Subcutaneous abdominal adipose tissue (tissue), 5 donors: ENCODE measurements at regions not wholly inside any gene's neighbourhood (a gene's known extent, or its start where the extent isn't known, plus 50 kb on each side); places are given as distances from the start of the nearest gene placed in this dataset.

Source experiments
- H3K27ac ChIP-seq: one replicate; pipeline ENCODE4 v1.7.0; 2013; ENCODE audit warnings: low read depth, mild to moderate bottlenecking, inconsistent platforms, low read length, moderate library complexity
- H3K27me3 ChIP-seq, 5 donors: one replicate each; pipeline ENCODE4 v1.7.0; 2013; ENCODE audit warnings: low read length in 5 of 5, inconsistent platforms in 1 of 5; ENCODE audit not compliant: control insufficient read depth in 5 of 5, insufficient read depth in 4 of 5
- H3K36me3 ChIP-seq, 5 donors: one replicate each; pipeline ENCODE4 v1.7.0; 2013; ENCODE audit warnings: low read length in 5 of 5; ENCODE audit not compliant: control insufficient read depth in 5 of 5, insufficient read depth in 5 of 5
- H3K4me1 ChIP-seq, 5 donors: one replicate each; pipeline ENCODE4 v1.7.0; 2013; ENCODE audit warnings: low read length in 5 of 5, mild to moderate bottlenecking in 3 of 5, moderate library complexity in 1 of 5; ENCODE audit not compliant: control insufficient read depth in 5 of 5, insufficient read depth in 5 of 5
- H3K4me3 ChIP-seq, 5 donors: one replicate each; pipeline ENCODE4 v1.7.0; 2013; ENCODE audit warnings: low read length in 5 of 5, low read depth in 1 of 5
- H3K9ac ChIP-seq, 5 donors: one replicate each; pipeline ENCODE4 v1.7.0; 2013; ENCODE audit warnings: low read length in 5 of 5, mild to moderate bottlenecking in 4 of 5, moderate library complexity in 3 of 5
- H3K9me3 ChIP-seq, 5 donors: one replicate each; pipeline ENCODE4 v1.7.0; 2013; ENCODE audit warnings: low read length in 5 of 5; ENCODE audit not compliant: control insufficient read depth in 5 of 5
- donor health status: healthy.
- donor health status: healthy.
- donor health status: healthy.
- donor health status: healthy.
- donor health status: healthy.

GRCh38 chr3:20668411-20668810 lies 482.4 kb upstream of the SGO1 start:
- no peaks in the 10 kb centered on the region for H3K36me3 ChIP-seq
- no peaks in the 10 kb centered on the region for H3K9me3 ChIP-seq
- H3K27me3 ChIP-seq = no peaks in the 10 kb centered on the region
- no peak overlapping the region for H3K9ac ChIP-seq
- peaks cover 0 to 8% (median 3%) of the 10 kb centered on the region in 5 donors for H3K4me1 ChIP-seq
- no peak overlapping the region for H3K4me3 ChIP-seq
- H3K27ac ChIP-seq = no peak overlapping the region

- no peak overlapping the region for H3K4me3 ChIP-seq
- H3K9ac ChIP-seq = no peak overlapping the region
- H3K4me1 ChIP-seq = peaks cover 0 to 8% (median 3%) of the 10 kb centered on the region in 5 donors
- H3K27me3 ChIP-seq = no peaks in the 10 kb centered on the region
- no peak overlapping the region for H3K27ac ChIP-seq
- H3K9me3 ChIP-seq = no peaks in the 10 kb centered on the region
- H3K36me3 ChIP-seq = no peaks in the 10 kb centered on the region
Measured at GRCh38 chr3:20666091-20666490, 480.1 kb upstream of the SGO1 start.

DNA sequence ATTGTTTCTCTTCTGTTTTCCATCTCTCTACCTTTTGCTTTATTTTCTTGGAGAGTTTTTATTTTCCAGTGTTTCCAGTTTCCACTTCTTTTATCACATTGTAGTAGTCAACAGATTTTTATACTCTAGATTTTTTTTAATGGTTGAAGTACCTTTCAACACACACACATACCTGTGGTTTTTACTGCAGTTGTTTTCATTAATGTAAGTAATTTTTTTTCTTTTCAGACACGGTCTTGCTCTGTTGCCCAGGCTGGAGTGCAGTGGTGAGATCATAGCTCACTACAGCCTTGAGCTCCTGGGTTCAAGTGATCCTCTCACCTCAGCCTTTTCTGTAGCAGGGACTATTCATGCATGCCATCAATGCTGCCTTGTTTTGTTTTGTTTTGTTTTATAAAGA lies 472.5 kb upstream of the SGO1 start:
- H3K27ac ChIP-seq = no peak overlapping the region
- peaks cover 0 to 7% (median 5%) of the 10 kb centered on the region in 5 donors for H3K9me3 ChIP-seq
- H3K9ac ChIP-seq = no peak overlapping the region
- H3K27me3 ChIP-seq = no peaks in the 10 kb centered on the region
- H3K4me1 ChIP-seq = no peaks in the 10 kb centered on the region
- H3K4me3 ChIP-seq = no peak overlapping the region
- no peaks in the 10 kb centered on the region for H3K36me3 ChIP-seq

GRCh38 chr3:20657560-20657959 lies 471.6 kb upstream of the SGO1 start:
- Histone ChIP-seq H3K36me3 (no peaks in the 10 kb centered on the region), H3K9me3 (peaks cover 0 to 7% (median 5%) of the 10 kb centered on the region in 5 donors), H3K27ac (no peak overlapping the region), H3K4me3 (no peak overlapping the region), H3K27me3 (no peaks in the 10 kb centered on the region), H3K9ac (no peak overlapping the region), H3K4me1 (no peaks in the 10 kb centered on the region)

- Histone ChIP-seq H3K9ac (no peak overlapping the region), H3K27ac (no peak overlapping the region), H3K27me3 (no peaks in the 10 kb centered on the region), H3K4me3 (no peak overlapping the region), H3K4me1 (peaks cover 0 to 6% (median 0%) of the 10 kb centered on the region in 5 donors), H3K9me3 (peaks cover 0 to 7% (median 5%) of the 10 kb centered on the region in 5 donors), H3K36me3 (no peaks in the 10 kb centered on the region)
Measured at GRCh38 chr3:20652231-20652986, 466.4 kb upstream of the SGO1 start.

GRCh38 chr3:20648921-20649381 lies 462.9 kb upstream of the SGO1 start:
- Histone ChIP-seq H3K36me3 (no peaks in the 10 kb centered on the region), H3K4me1 (peaks cover 0 to 8% (median 0%) of the 10 kb centered on the region in 5 donors), H3K9me3 (no peaks in the 10 kb centered on the region), H3K27me3 (no peaks in the 10 kb centered on the region), H3K27ac (no peak overlapping the region), H3K9ac (no peak overlapping the region), H3K4me3 (no peak overlapping the region)

DNA sequence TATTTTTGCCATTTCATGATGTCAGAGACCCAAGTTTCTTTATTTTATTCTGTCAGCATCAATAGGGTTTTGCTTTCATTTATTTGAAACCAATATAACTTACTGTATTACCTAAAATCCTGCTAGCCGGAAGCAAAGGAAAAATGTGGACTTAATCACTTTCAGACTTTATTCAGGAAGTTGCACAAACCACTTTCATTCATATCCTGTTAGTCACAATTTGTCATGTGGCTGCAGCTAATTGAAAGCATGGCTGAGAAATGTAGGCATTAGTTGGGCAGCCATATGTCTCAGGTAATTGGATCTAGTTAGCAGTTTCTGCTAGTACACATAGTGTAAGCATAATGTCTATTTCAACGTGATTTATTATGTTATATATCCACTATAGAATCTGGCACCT lies 462.3 kb upstream of the SGO1 start:
- H3K9ac ChIP-seq = no peak overlapping the region
- H3K36me3 ChIP-seq = no peaks in the 10 kb centered on the region
- H3K9me3 ChIP-seq = no peaks in the 10 kb centered on the region

DNA sequence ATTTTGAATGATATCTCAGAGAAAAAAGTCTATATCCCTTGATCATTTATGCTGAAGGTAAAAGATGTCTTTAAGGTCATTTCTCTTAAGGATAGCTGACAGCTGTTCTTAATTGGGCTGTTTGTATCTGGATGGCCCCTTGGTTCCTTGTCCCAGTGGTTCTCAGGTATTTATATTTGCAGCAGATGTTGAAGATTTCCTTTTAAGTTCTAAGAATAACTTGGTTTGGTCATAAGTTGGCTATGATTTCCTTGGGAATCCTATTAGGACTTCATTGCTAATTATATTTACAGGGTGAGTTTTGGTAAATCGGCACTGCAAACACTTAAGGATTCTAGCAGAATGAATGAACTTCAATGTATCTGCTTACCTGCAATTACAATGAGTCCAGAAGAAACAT lies 460.4 kb upstream of the SGO1 start:
- H3K4me1 ChIP-seq = peaks cover 0 to 8% (median 0%) of the 10 kb centered on the region in 5 donors
- no peaks in the 10 kb centered on the region for H3K9me3 ChIP-seq
- no peak overlapping the region for H3K4me3 ChIP-seq
- H3K27me3 ChIP-seq = no peaks in the 10 kb centered on the region
- no peak overlapping the region for H3K9ac ChIP-seq
- no peaks in the 10 kb centered on the region for H3K36me3 ChIP-seq
- H3K27ac ChIP-seq = no peak overlapping the region

More for the DNA sequence above, 462.3 kb upstream of the SGO1 start:
- H3K27ac ChIP-seq = no peak overlapping the region
- H3K4me1 ChIP-seq = peaks cover 0 to 8% (median 0%) of the 10 kb centered on the region in 5 donors
- no peaks in the 10 kb centered on the region for H3K27me3 ChIP-seq
- no peak overlapping the region for H3K4me3 ChIP-seq

- Histone ChIP-seq H3K9me3 (no peaks in the 10 kb centered on the region), H3K36me3 (no peaks in the 10 kb centered on the region), H3K27ac (no peak overlapping the region), H3K4me1 (peaks cover 0 to 8% (median 0%) of the 10 kb centered on the region in 5 donors), H3K27me3 (no peaks in the 10 kb centered on the region), H3K4me3 (no peak overlapping the region), H3K9ac (no peak overlapping the region)
Measured at GRCh38 chr3:20645340-20645739, 459.3 kb upstream of the SGO1 start.

DNA sequence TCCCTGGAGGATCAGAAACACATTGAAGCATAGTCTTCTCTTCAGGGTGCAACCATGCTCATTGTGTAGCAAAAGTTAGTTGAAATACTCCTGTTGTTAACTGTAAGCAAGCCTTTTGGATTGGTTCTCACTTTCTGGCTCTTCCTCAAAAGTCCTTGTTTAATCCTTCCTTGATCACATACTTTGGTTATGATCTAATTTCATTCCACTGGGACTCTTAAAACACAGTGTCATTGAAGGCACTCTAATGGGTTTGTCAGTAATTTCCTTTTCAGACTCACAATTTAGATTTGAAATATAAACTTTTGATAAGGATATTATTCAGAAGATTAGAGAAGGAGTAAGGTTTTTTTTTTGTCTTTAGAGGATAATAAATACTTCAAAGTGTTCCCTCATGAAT lies 451.7 kb upstream of the SGO1 start:
- H3K27me3 ChIP-seq = no peaks in the 10 kb centered on the region
- H3K4me3 ChIP-seq = no peak overlapping the region
- H3K4me1 ChIP-seq = no peaks in the 10 kb centered on the region
- H3K9me3 ChIP-seq = no peaks in the 10 kb centered on the region
- H3K36me3 ChIP-seq = no peaks in the 10 kb centered on the region
- no peak overlapping the region for H3K27ac ChIP-seq
- no peak overlapping the region for H3K9ac ChIP-seq
